ENCODE measurements at regions not wholly inside any gene's neighbourhood (a gene's known extent, or its start where the extent isn't known, plus 50 kb on each side); places are given as distances from the start of the nearest gene placed in this dataset.

- TF ChIP-seq POLR2A (IDR thresholded peaks at IDR 0.05) (no peak), CTCF (IDR thresholded peaks at IDR 0.05 in 4 of 5, conservative IDR thresholded peaks at IDR 0.05 in 1 of 5) (no peak)
These were observed 164.9 kb downstream of the SLC24A2 start for GRCh38 chr9:19623941-19624340.

GRCh38 chr9:19620326-19620725 lies 168.5 kb downstream of the SLC24A2 start:
- Histone ChIP-seq H3K36me3 (no peaks in the 10 kb centered on the region), H3K27ac (no peak overlapping the region), H3K27me3 (no peaks in the 10 kb centered on the region), H3K9me3 (no peaks in the 10 kb centered on the region), H3K4me1 (no peaks in the 10 kb centered on the region), H3K4me3 (no peak overlapping the region)
- TF ChIP-seq POLR2A (IDR thresholded peaks at IDR 0.05): no peak
- no peak for TF ChIP-seq CTCF (IDR thresholded peaks at IDR 0.05 in 4 of 5, conservative IDR thresholded peaks at IDR 0.05 in 1 of 5)
- no peak for ATAC-seq
- intact Hi-C loops (cut with DNase I; ENCODE audit: low total_unique reads): no loop called here
- in situ Hi-C loops (cut with MboI; ENCODE audit: low sequenced_read_pairs in 4 of 4): loop anchor here in 1 of 4 donors (25.0 kb wide), 1 partner anchor 92 kb away; no protein-coding TSS in a partner anchor
- DNase-seq: no peak

More at GRCh38 chr9:19623941-19624340, 164.9 kb downstream of the SLC24A2 start:
- Histone ChIP-seq H3K4me1 (no peaks in the 10 kb centered on the region), H3K9me3 (no peaks in the 10 kb centered on the region), H3K27ac (no peak overlapping the region), H3K4me3 (no peak overlapping the region), H3K27me3 (no peaks in the 10 kb centered on the region), H3K36me3 (no peaks in the 10 kb centered on the region)
- no peak for DNase-seq
- ATAC-seq: no peak
- in situ Hi-C loops (cut with MboI; ENCODE audit: low sequenced_read_pairs in 4 of 4) (loop anchor here in 1 of 4 donors (25.0 kb wide), 1 partner anchor 88 kb away; no protein-coding TSS in a partner anchor), intact Hi-C loops (cut with DNase I; ENCODE audit: low total_unique reads) (no loop called here)

GRCh38 chr9:19619221-19619620 lies 169.6 kb downstream of the SLC24A2 start:
- no peak overlapping the region for H3K27ac ChIP-seq
- ATAC-seq (no peak), DNase-seq (no peak)
- H3K27me3 ChIP-seq: no peaks in the 10 kb centered on the region
- TF ChIP-seq CTCF (IDR thresholded peaks at IDR 0.05 in 4 of 5, conservative IDR thresholded peaks at IDR 0.05 in 1 of 5) (no peak), POLR2A (IDR thresholded peaks at IDR 0.05) (no peak)
- no peaks in the 10 kb centered on the region for H3K36me3 ChIP-seq
- intact Hi-C loops (cut with DNase I; ENCODE audit: low total_unique reads): no loop called here
- no peaks in the 10 kb centered on the region for H3K4me1 ChIP-seq
- no peaks in the 10 kb centered on the region for H3K9me3 ChIP-seq
- in situ Hi-C loops (cut with MboI; ENCODE audit: low sequenced_read_pairs in 4 of 4): loop anchor here in 1 of 4 donors (25.0 kb wide), 1 partner anchor 93 kb away; no protein-coding TSS in a partner anchor
- no peak overlapping the region for H3K4me3 ChIP-seq

- no peak overlapping the region for H3K4me3 ChIP-seq
- DNase-seq: no peak
- no peaks in the 10 kb centered on the region for H3K27me3 ChIP-seq
- no peak for TF ChIP-seq POLR2A (IDR thresholded peaks at IDR 0.05)
- TF ChIP-seq CTCF (IDR thresholded peaks at IDR 0.05 in 4 of 5, conservative IDR thresholded peaks at IDR 0.05 in 1 of 5): no peak
- ATAC-seq: no peak
- intact Hi-C loops (cut with DNase I; ENCODE audit: low total_unique reads) (no loop called here), in situ Hi-C loops (cut with MboI; ENCODE audit: low sequenced_read_pairs in 4 of 4) (loop anchor here in 1 of 4 donors (25.0 kb wide), 1 partner anchor 93 kb away; no protein-coding TSS in a partner anchor)
- no peaks in the 10 kb centered on the region for H3K9me3 ChIP-seq
- no peaks in the 10 kb centered on the region for H3K36me3 ChIP-seq
- no peak overlapping the region for H3K27ac ChIP-seq
- no peaks in the 10 kb centered on the region for H3K4me1 ChIP-seq
These were observed 170.0 kb downstream of the SLC24A2 start for GRCh38 chr9:19618816-19619215.
